NB4 (cell line): ENCODE measurements at regions not wholly inside any gene's neighbourhood (a gene's known extent, or its start where the extent isn't known, plus 50 kb on each side); places are given as distances from the start of the nearest gene placed in this dataset.

Source experiments
- CTCF ChIP-seq: IDR thresholded peaks from one replicate; pipeline ENCODE4 v1.5.1; 2012; ENCODE audit warnings: low read depth, low read length
- MAX ChIP-seq: IDR thresholded peaks from 2 replicates; pipeline ENCODE4 v1.6.1; 2011; ENCODE audit warnings: low read depth, low read length
- POLR2A ChIP-seq: IDR thresholded peaks from 2 replicates; pipeline ENCODE4 v1.6.1; 2011; ENCODE audit warnings: mild to moderate bottlenecking; ENCODE audit not compliant: insufficient read length; ENCODE audit errors: extremely low read depth

- no peak for TF ChIP-seq POLR2A
- TF ChIP-seq CTCF: no peak
- TF ChIP-seq MAX: no peak
Observed at GRCh38 chr3:5270666-5271371, 83.3 kb downstream of the EDEM1 start.
